ENCODE measurements at regions not wholly inside any gene's neighbourhood (a gene's known extent, or its start where the extent isn't known, plus 50 kb on each side); places are given as distances from the start of the nearest gene placed in this dataset.

DNA sequence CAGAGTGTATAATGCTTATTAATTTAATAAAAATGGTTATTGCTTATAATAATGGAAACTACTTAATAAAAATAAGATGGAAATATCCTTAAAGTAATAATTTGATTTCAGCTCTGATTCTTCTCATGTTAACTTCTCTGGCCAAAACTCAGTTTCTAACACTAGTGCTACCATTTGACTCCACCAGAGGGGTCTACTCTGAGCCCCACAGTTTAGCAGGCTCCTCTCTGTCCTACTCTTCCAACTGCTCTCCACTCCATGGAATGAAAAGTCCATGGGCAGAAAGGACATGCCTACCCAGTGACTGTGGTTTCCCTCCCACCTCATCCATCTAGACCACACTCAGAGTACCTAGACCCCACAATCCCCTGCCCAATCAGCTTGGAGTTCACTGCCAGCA lies 489.1 kb upstream of the CAMK1G start:
- no peak overlapping the region for H3K4me3 ChIP-seq
- TF ChIP-seq, protein P1, sequence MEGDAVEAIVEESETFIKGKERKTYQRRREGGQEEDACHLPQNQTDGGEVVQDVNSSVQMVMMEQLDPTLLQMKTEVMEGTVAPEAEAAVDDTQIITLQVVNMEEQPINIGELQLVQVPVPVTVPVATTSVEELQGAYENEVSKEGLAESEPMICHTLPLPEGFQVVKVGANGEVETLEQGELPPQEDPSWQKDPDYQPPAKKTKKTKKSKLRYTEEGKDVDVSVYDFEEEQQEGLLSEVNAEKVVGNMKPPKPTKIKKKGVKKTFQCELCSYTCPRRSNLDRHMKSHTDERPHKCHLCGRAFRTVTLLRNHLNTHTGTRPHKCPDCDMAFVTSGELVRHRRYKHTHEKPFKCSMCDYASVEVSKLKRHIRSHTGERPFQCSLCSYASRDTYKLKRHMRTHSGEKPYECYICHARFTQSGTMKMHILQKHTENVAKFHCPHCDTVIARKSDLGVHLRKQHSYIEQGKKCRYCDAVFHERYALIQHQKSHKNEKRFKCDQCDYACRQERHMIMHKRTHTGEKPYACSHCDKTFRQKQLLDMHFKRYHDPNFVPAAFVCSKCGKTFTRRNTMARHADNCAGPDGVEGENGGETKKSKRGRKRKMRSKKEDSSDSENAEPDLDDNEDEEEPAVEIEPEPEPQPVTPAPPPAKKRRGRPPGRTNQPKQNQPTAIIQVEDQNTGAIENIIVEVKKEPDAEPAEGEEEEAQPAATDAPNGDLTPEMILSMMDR (IDR thresholded peaks at IDR 0.05) = no peak
- H3K4me1 ChIP-seq (ENCODE audit: control insufficient read depth in 1 of 2, low read depth in 2 of 2) = no peaks in the 10 kb centered on the region
- DNase-seq (ENCODE audit: low spot score) = no peak
- H3K27me3 ChIP-seq (replicated peaks; ENCODE audit: insufficient read depth) = no peaks in the 10 kb centered on the region
- ATAC-seq (ENCODE audit: insufficient number of reproducible peaks, low FRiP score, low read depth) = no peak
- H3K9me3 ChIP-seq = no peaks in the 10 kb centered on the region
- H3K27ac ChIP-seq = no peak overlapping the region
- no peaks in the 10 kb centered on the region for H3K36me3 ChIP-seq

DNA sequence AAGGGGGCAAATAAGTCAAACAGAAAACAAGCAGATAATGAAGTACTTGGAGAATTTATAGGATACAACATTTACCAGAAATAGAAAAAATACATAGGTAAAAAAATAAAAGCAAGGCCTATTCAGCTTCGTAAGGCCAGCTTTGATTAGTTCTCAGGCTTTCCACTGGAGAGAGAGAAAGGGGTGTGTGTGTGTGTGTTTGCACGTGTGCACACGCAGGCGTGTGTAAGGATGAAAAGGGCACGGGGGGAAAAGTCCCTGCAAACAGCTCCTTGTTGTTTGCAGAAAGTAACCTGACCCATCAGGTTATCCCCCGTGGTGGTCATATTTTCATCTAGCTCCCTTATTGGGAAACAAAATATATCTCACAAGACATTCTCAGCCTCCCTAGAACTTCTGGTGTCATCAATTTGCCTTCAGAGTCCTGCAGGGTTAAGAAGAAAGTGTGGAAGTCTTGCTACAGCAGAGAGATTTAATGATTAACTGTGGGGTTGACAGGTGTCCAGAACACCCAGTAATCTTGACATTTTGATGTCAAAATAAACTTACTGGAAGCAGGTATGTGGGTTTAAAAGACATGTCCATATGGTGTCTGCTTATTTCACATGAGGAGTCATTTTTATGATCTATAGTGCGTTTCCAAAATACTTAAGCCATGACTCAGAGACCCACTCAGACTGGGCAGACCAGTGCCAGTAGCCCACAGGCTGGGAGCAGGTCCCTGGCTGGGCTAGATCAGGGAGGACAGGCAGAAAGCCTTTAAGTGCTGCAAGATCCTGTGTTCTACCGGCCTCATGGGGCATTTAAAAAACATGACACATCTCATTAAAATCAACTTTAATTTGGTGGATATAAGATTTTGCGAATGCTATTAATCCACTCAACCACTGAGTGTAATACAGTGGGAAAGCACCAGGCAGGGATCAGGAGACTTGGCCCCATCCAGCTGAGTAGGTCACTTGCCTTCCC lies 487.6 kb upstream of the CAMK1G start:
- Histone ChIP-seq H3K4me3 (no peak overlapping the region), H3K36me3 (no peaks in the 10 kb centered on the region), H3K27me3 (replicated peaks; ENCODE audit: insufficient read depth) (no peaks in the 10 kb centered on the region), H3K4me1 (ENCODE audit: control insufficient read depth in 1 of 2, low read depth in 2 of 2) (no peaks in the 10 kb centered on the region), H3K27ac (no peak overlapping the region), H3K9me3 (no peaks in the 10 kb centered on the region)
- DNase-seq (ENCODE audit: low spot score) (no peak), ATAC-seq (ENCODE audit: insufficient number of reproducible peaks, low FRiP score, low read depth) (no peak)
- TF ChIP-seq, protein P1 (IDR thresholded peaks at IDR 0.05) = no peak

DNA sequence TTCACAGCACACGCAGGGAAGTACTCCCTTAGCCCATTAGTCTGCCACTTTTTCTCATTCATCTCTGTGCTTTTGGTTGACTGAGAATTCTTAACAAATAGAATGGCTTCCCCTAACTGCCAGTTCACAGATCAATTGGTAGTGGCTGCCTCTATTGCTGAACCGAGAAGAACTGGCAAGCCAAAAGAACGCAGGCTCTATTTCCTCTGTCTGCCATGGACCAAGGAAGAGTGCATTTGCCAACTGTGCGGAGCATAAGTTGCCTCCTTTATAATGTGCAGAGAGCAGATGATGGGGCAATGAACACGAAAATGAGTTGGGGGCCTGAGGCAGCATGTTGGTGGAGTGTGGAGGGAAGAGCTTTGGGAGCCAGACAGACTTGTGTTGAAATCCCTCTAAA lies 483.1 kb upstream of the CAMK1G start:
- TF ChIP-seq, protein P1 (IDR thresholded peaks at IDR 0.05) = no peak
- H3K27me3 ChIP-seq (replicated peaks; ENCODE audit: insufficient read depth) = no peaks in the 10 kb centered on the region
- no peak for ATAC-seq (ENCODE audit: insufficient number of reproducible peaks, low FRiP score, low read depth)
- no peak overlapping the region for H3K27ac ChIP-seq
- DNase-seq (ENCODE audit: low spot score) = no peak
- no peak overlapping the region for H3K4me3 ChIP-seq
- no peaks in the 10 kb centered on the region for H3K9me3 ChIP-seq
- H3K4me1 ChIP-seq (ENCODE audit: control insufficient read depth in 1 of 2, low read depth in 2 of 2) = peaks cover 0 to 8% of the 10 kb centered on the region in 2 donors
- H3K36me3 ChIP-seq = no peaks in the 10 kb centered on the region

DNA sequence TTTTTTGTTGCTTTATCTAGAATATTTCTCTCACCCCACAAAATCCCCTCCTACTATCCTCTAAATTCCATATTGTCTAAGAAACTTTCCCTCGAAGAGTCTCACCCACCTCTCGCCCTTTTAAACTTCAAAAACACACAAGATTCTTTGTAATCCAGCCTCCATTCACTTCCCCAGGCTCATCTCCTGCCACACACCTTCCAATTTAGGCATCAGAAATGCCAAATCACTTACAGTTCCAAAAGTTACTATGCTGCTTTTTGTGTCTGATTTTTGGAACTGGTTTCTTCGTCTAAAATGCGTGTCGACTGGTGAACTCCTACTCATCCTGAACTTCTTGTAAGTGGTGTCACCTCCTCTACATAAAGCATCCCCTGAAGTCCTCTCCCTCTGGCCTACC lies 482.4 kb upstream of the CAMK1G start:
- H3K36me3 ChIP-seq = no peaks in the 10 kb centered on the region
- no peak for ATAC-seq (ENCODE audit: insufficient number of reproducible peaks, low FRiP score, low read depth)
- H3K27me3 ChIP-seq (replicated peaks; ENCODE audit: insufficient read depth) = no peaks in the 10 kb centered on the region
- no peak overlapping the region for H3K27ac ChIP-seq
- H3K4me1 ChIP-seq (ENCODE audit: control insufficient read depth in 1 of 2, low read depth in 2 of 2) = peaks cover 0 to 8% of the 10 kb centered on the region in 2 donors
- TF ChIP-seq, protein P1 (IDR thresholded peaks at IDR 0.05) = no peak
- DNase-seq (ENCODE audit: low spot score) = no peak
- no peak overlapping the region for H3K4me3 ChIP-seq
- H3K9me3 ChIP-seq = no peaks in the 10 kb centered on the region

DNA sequence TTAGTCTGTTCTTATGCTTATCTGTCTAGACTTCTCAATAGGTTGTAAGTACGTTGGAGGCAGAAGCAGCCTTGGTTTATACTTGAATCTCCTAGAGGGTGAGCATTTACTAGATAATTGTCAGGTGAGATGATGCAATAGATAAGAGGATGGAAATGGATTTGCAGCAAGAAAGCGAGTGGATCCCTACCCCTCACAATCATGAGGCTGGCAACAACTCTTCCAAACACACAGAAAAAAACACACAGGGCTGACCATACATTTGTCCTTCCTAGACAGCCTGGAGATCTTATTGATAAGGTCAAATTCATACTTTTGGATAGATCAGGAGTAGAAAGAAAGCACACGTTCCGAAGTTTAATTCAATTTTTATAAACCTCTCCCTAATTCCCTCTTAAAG lies 481.4 kb upstream of the CAMK1G start:
- H3K27ac ChIP-seq = no peak overlapping the region
- no peaks in the 10 kb centered on the region for H3K36me3 ChIP-seq
- DNase-seq (ENCODE audit: low spot score) (no peak), ATAC-seq (ENCODE audit: insufficient number of reproducible peaks, low FRiP score, low read depth) (no peak)
- H3K4me3 ChIP-seq = no peak overlapping the region
- TF ChIP-seq, protein P1 (IDR thresholded peaks at IDR 0.05) = no peak
- H3K9me3 ChIP-seq = no peaks in the 10 kb centered on the region
- peaks cover 0 to 8% of the 10 kb centered on the region in 2 donors for H3K4me1 ChIP-seq (ENCODE audit: control insufficient read depth in 1 of 2, low read depth in 2 of 2)
- no peaks in the 10 kb centered on the region for H3K27me3 ChIP-seq (replicated peaks; ENCODE audit: insufficient read depth)

Measured in thoracic aorta (tissue), 2 donors.